ENCODE measurements at regions not wholly inside any gene's neighbourhood (a gene's known extent, or its start where the extent isn't known, plus 50 kb on each side); places are given as distances from the start of the nearest gene placed in this dataset.

DNA sequence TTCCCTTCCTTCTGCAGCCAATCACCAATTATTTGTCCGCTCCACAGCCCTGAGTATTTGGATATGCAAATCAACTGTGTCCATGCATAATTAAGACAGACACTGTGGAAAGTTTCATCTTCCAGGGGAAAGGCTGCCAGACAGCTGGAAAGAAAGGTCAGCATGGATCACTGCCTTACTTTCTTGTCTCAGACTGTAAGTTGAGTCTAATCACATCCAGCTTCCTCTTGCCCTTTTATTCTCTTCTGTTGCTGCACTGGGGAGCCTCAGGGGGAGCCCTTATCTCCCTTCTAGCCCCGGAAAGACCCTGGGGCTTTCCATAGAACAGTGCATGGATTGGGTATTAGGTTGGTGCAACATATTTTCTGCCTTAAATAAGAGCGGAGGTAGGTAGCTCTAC, 182.9 kb downstream of the OMA1 start:
- no peak overlapping the region for H3K4me2 ChIP-seq (ENCODE audit: low read length)
- no peak for TF ChIP-seq POLR2A (IDR thresholded peaks at IDR 0.05; ENCODE audit: borderline replicate concordance, extremely low read depth, insufficient read depth, insufficient read length)
- no peak for TF ChIP-seq POLR2AphosphoS5 (IDR thresholded peaks at IDR 0.05; ENCODE audit: low read depth, low read length)
- no peak for TF ChIP-seq ELF1 (IDR thresholded peaks at IDR 0.05; ENCODE audit: borderline replicate concordance, low read depth)
- no peak for TF ChIP-seq SRF (IDR thresholded peaks at IDR 0.05; ENCODE audit: low read depth)
- no peak for TF ChIP-seq EGR1 (IDR thresholded peaks at IDR 0.05; ENCODE audit: low read depth)
- TF ChIP-seq, protein P1, sequence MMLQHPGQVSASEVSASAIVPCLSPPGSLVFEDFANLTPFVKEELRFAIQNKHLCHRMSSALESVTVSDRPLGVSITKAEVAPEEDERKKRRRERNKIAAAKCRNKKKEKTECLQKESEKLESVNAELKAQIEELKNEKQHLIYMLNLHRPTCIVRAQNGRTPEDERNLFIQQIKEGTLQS (IDR thresholded peaks at IDR 0.05) = no peak
- no peak for TF ChIP-seq FOSL1 (IDR thresholded peaks at IDR 0.05; ENCODE audit: low read depth)
- TF ChIP-seq SP1 (IDR thresholded peaks at IDR 0.05; ENCODE audit: low read depth) = no peak
- TF ChIP-seq, protein P2, sequence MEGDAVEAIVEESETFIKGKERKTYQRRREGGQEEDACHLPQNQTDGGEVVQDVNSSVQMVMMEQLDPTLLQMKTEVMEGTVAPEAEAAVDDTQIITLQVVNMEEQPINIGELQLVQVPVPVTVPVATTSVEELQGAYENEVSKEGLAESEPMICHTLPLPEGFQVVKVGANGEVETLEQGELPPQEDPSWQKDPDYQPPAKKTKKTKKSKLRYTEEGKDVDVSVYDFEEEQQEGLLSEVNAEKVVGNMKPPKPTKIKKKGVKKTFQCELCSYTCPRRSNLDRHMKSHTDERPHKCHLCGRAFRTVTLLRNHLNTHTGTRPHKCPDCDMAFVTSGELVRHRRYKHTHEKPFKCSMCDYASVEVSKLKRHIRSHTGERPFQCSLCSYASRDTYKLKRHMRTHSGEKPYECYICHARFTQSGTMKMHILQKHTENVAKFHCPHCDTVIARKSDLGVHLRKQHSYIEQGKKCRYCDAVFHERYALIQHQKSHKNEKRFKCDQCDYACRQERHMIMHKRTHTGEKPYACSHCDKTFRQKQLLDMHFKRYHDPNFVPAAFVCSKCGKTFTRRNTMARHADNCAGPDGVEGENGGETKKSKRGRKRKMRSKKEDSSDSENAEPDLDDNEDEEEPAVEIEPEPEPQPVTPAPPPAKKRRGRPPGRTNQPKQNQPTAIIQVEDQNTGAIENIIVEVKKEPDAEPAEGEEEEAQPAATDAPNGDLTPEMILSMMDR (IDR thresholded peaks at IDR 0.05 in 2 of 3, conservative IDR thresholded peaks at IDR 0.05 in 1 of 3; ENCODE audit: borderline replicate concordance in 1 of 3, insufficient read depth in 1 of 3, low read depth in 2 of 3, low read length in 2 of 3) = no peak
- no peak for TF ChIP-seq EZH2phosphoT487 (IDR thresholded peaks at IDR 0.05; ENCODE audit: borderline replicate concordance)
- no peaks in the 10 kb centered on the region for H3K9me3 ChIP-seq (ENCODE audit: control insufficient read depth in 1 of 2, insufficient read depth in 1 of 2, low read depth in 1 of 2, low read length in 2 of 2)
- intact Hi-C loops (cut with micrococcal nuclease) = no loop called here
- POLR2A ChIA-PET = no interaction called here
- CTCF ChIA-PET = no interaction called here
- H2AFZ ChIP-seq (ENCODE audit: low read depth, low read length, poor library complexity, severe bottlenecking) = no peak overlapping the region
- no peaks in the 10 kb centered on the region for H3K4me1 ChIP-seq (ENCODE audit: control insufficient read depth in 1 of 2, insufficient read depth in 2 of 2, low read length in 2 of 2)
- H3K27ac ChIP-seq (ENCODE audit: low read depth, low read length) = no peak overlapping the region
- no TSS peak for BruUV-seq (replicated peaks)
- ATAC-seq = no peak
- no peak overlapping the region for H3K4me3 ChIP-seq (replicated peaks in 1 of 2; ENCODE audit: low read depth in 1 of 2, low read length in 2 of 2)
- H3K36me3 ChIP-seq (ENCODE audit: control insufficient read depth in 1 of 2, insufficient read depth in 2 of 2, low read length in 2 of 2) = no peaks in the 10 kb centered on the region
- H3K27me3 ChIP-seq (ENCODE audit: insufficient read depth, low read length) = peaks cover 65% of the 10 kb centered on the region
- H3K9ac ChIP-seq (ENCODE audit: low read length) = no peak overlapping the region
- no peaks in the 10 kb centered on the region for H3K9me2 ChIP-seq (ENCODE audit: insufficient read depth)
- RAD21 ChIA-PET (ENCODE audit: low non-redundant PET in 1 of 2, low total read pairs in 2 of 2, uncharacterized antibody in 2 of 2, unreplicated experiment in 2 of 2) = no interaction called here
- H3K79me2 ChIP-seq (ENCODE audit: insufficient read depth, low read length) = no peaks in the 10 kb centered on the region
- H4K20me1 ChIP-seq (ENCODE audit: insufficient read depth) = no peaks in the 10 kb centered on the region
- no peak for DNase-seq (ENCODE audit: low read depth, low spot score)

DNA sequence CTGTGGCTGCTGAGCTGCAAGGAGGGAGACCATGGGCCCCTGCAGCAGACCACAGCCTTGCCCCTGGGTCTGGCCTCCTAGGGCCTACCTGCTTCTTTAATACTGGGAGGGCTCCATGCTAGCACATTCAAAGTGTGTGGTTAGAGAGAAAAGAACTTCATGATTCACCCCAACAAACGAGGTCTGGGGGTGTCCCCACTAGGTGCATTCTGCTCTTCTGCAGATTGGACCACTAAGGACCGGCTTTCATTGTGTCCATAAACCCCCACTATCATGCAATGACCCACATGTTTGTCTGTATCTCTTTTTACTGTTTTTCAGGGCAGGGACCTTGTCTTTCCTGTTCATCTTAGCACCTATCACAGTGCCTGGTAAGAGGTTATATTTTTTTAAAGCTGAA, 185.4 kb downstream of the OMA1 start:
- Histone ChIP-seq H3K27me3 (ENCODE audit: insufficient read depth, low read length) (peaks cover 83% of the 10 kb centered on the region), H3K36me3 (ENCODE audit: control insufficient read depth in 1 of 2, insufficient read depth in 2 of 2, low read length in 2 of 2) (no peaks in the 10 kb centered on the region), H3K9me2 (ENCODE audit: insufficient read depth) (no peaks in the 10 kb centered on the region), H3K9me3 (ENCODE audit: control insufficient read depth in 1 of 2, insufficient read depth in 1 of 2, low read depth in 1 of 2, low read length in 2 of 2) (no peaks in the 10 kb centered on the region), H3K27ac (ENCODE audit: low read depth, low read length) (no peak overlapping the region), H3K4me3 (replicated peaks in 1 of 2; ENCODE audit: low read depth in 1 of 2, low read length in 2 of 2) (no peak overlapping the region), H2AFZ (ENCODE audit: low read depth, low read length, poor library complexity, severe bottlenecking) (no peak overlapping the region), H3K79me2 (ENCODE audit: insufficient read depth, low read length) (no peaks in the 10 kb centered on the region), H3K4me1 (ENCODE audit: control insufficient read depth in 1 of 2, insufficient read depth in 2 of 2, low read length in 2 of 2) (no peaks in the 10 kb centered on the region), H4K20me1 (ENCODE audit: insufficient read depth) (no peaks in the 10 kb centered on the region), H3K4me2 (ENCODE audit: low read length) (no peak overlapping the region), H3K9ac (ENCODE audit: low read length) (no peak overlapping the region)
- CTCF ChIA-PET = no interaction called here
- RAD21 ChIA-PET (ENCODE audit: low non-redundant PET in 1 of 2, low total read pairs in 2 of 2, uncharacterized antibody in 2 of 2, unreplicated experiment in 2 of 2) = no interaction called here
- no peak for ATAC-seq
- intact Hi-C loops (cut with micrococcal nuclease) = no loop called here
- DNase-seq (ENCODE audit: low read depth, low spot score) = no peak
- no TSS peak for BruUV-seq (replicated peaks)
- TF ChIP-seq TCF7L2 (IDR thresholded peaks at IDR 0.05; ENCODE audit: borderline replicate concordance, extremely low read depth, insufficient read depth, insufficient read length) = no peak
- no peak for TF ChIP-seq SP1 (IDR thresholded peaks at IDR 0.05; ENCODE audit: low read depth)
- TF ChIP-seq, protein P3, sequence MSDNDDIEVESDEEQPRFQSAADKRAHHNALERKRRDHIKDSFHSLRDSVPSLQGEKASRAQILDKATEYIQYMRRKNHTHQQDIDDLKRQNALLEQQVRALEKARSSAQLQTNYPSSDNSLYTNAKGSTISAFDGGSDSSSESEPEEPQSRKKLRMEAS (IDR thresholded peaks at IDR 0.05) = no peak
- TF ChIP-seq EGR1 (IDR thresholded peaks at IDR 0.05; ENCODE audit: low read depth) = no peak
- TF ChIP-seq POLR2AphosphoS5 (IDR thresholded peaks at IDR 0.05; ENCODE audit: low read depth, low read length) = no peak
- TF ChIP-seq EZH2 (IDR thresholded peaks at IDR 0.05) = no peak
- TF ChIP-seq ZFX (IDR thresholded peaks at IDR 0.05) = no peak
- no peak for TF ChIP-seq SIN3A (IDR thresholded peaks at IDR 0.05; ENCODE audit: low read depth)
- no peak for TF ChIP-seq RAD21 (IDR thresholded peaks at IDR 0.05; ENCODE audit: low read depth)
- no peak for TF ChIP-seq FOSL1 (IDR thresholded peaks at IDR 0.05; ENCODE audit: low read depth)
- TF ChIP-seq YY1 (IDR thresholded peaks at IDR 0.05; ENCODE audit: extremely low read depth, insufficient replicate concordance, low read depth, low read length) = no peak
- TF ChIP-seq CEBPB (IDR thresholded peaks at IDR 0.05; ENCODE audit: low read depth) = no peak
- TF ChIP-seq ELF1 (IDR thresholded peaks at IDR 0.05; ENCODE audit: borderline replicate concordance, low read depth) = no peak
- TF ChIP-seq CBX3 (IDR thresholded peaks at IDR 0.05; ENCODE audit: low read depth) = no peak
- no peak for TF ChIP-seq POLR2A (IDR thresholded peaks at IDR 0.05; ENCODE audit: borderline replicate concordance, extremely low read depth, insufficient read depth, insufficient read length)
- TF ChIP-seq, protein P1 (IDR thresholded peaks at IDR 0.05) = no peak
- POLR2A ChIA-PET = no interaction called here
